ENCODE measurements at regions not wholly inside any gene's neighbourhood (a gene's known extent, or its start where the extent isn't known, plus 50 kb on each side); places are given as distances from the start of the nearest gene placed in this dataset.

- no peak for DNase-seq (ENCODE audit: low spot score)
Measured at GRCh38 chr5:61966296-61966955, 339.6 kb upstream of the KIF2A start.

- no peak for DNase-seq (ENCODE audit: low spot score)
Measured at GRCh38 chr5:61966997-61967396, 339.0 kb upstream of the KIF2A start.

- no peak for DNase-seq (ENCODE audit: low spot score)
Measured at GRCh38 chr5:61967681-61968080, 338.3 kb upstream of the KIF2A start.

GRCh38 chr5:61969347-61969746, 336.7 kb upstream of the KIF2A start:
- no peak for DNase-seq (ENCODE audit: low spot score)

- no peak for DNase-seq (ENCODE audit: low spot score)
Measured at GRCh38 chr5:61969755-61970154, 336.3 kb upstream of the KIF2A start.

GRCh38 chr5:61970218-61970617, 335.8 kb upstream of the KIF2A start:
- no peak for DNase-seq (ENCODE audit: low spot score)

- no peak for DNase-seq (ENCODE audit: low spot score)
Measured at GRCh38 chr5:61974680-61975079, 331.3 kb upstream of the KIF2A start.

- DNase-seq (ENCODE audit: low spot score): no peak
Measured at GRCh38 chr5:61981886-61982285, 324.1 kb upstream of the KIF2A start.

- no peak for DNase-seq (ENCODE audit: low spot score)
Measured at GRCh38 chr5:61991430-61991829, 314.6 kb upstream of the KIF2A start.

GRCh38 chr5:61991866-61992265, 314.1 kb upstream of the KIF2A start:
- DNase-seq (ENCODE audit: low spot score): no peak

GRCh38 chr5:61993295-61993927, 312.6 kb upstream of the KIF2A start:
- DNase-seq (ENCODE audit: low spot score): no peak

- DNase-seq (ENCODE audit: low spot score): no peak
Measured at GRCh38 chr5:61994171-61994570, 311.8 kb upstream of the KIF2A start.

GRCh38 chr5:61995486-61995885, 310.5 kb upstream of the KIF2A start:
- no peak for DNase-seq (ENCODE audit: low spot score)

GRCh38 chr5:61999371-61999770, 306.6 kb upstream of the KIF2A start:
- no peak for DNase-seq (ENCODE audit: low spot score)

GRCh38 chr5:62000646-62001045, 305.4 kb upstream of the KIF2A start:
- no peak for DNase-seq (ENCODE audit: low spot score)

GRCh38 chr5:62001640-62002039, 304.4 kb upstream of the KIF2A start:
- no peak for DNase-seq (ENCODE audit: low spot score)

- no peak for DNase-seq (ENCODE audit: low spot score)
Measured at GRCh38 chr5:62002436-62002835, 303.6 kb upstream of the KIF2A start.

- no peak for DNase-seq (ENCODE audit: low spot score)
Measured at GRCh38 chr5:62005551-62005950, 300.5 kb upstream of the KIF2A start.

GRCh38 chr5:62007457-62007856, 298.5 kb upstream of the KIF2A start:
- no peak for DNase-seq (ENCODE audit: low spot score)

- DNase-seq (ENCODE audit: low spot score): no peak
Measured at GRCh38 chr5:62011089-62011664, 294.8 kb upstream of the KIF2A start.

GRCh38 chr5:62017092-62017491, 288.9 kb upstream of the KIF2A start:
- no peak for DNase-seq (ENCODE audit: low spot score)

GRCh38 chr5:62029303-62029702, 276.7 kb upstream of the KIF2A start:
- DNase-seq (ENCODE audit: low spot score): no peak

GRCh38 chr5:62030326-62030725, 275.7 kb upstream of the KIF2A start:
- no peak for DNase-seq (ENCODE audit: low spot score)

- DNase-seq (ENCODE audit: low spot score): no peak
Measured at GRCh38 chr5:62038024-62038423, 268.0 kb upstream of the KIF2A start.
